ENCODE measurements at regions not wholly inside any gene's neighbourhood (a gene's known extent, or its start where the extent isn't known, plus 50 kb on each side); places are given as distances from the start of the nearest gene placed in this dataset.

DNA sequence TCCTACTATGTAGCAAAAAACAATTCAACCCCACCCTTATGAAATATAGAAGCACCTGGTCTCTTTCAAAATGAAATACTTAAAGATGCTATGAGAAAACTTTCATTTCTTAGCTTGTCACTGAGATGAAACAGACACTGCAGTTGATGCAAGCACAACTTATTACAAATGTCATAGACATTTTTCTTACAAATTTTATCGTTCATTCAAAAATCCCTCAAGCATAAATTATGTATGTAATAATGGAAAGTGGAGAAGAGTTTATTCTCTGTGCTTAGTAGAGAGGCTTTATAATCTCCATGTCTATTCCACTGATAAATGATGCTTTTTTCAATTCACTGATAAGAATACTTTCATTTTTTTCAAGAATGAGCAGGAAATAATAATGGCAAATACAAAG, 1943.9 kb upstream of the IGFBP7 start:
- Mint-ChIP-seq H3K36me3 (ENCODE audit: insufficient read depth in 1 of 3, low read depth in 3 of 3) (no peaks in the 10 kb centered on the region), H3K27ac (no peak overlapping the region), H3K9me3 (no peaks in the 10 kb centered on the region), H3K4me1 (no peaks in the 10 kb centered on the region), H3K4me3 (no peak overlapping the region), H3K27me3 (ENCODE audit: low read depth) (no peaks in the 10 kb centered on the region)
- no peak overlapping the region for H3K23ac ChIP-seq (ENCODE audit: insufficient read length, low read depth, low read length)
- no peaks in the 10 kb centered on the region for H3K23me2 ChIP-seq (ENCODE audit: insufficient read length, low read depth, low read length, poor library complexity, severe bottlenecking)
- H3K18ac ChIP-seq (ENCODE audit: insufficient read length, low read depth, low read length), result no peak overlapping the region
- DNase-seq, result no peak
- H2BK120ac ChIP-seq (ENCODE audit: low read depth, low read length, poor library complexity, severe bottlenecking), result no peak overlapping the region
- no peaks in the 10 kb centered on the region for H4K20me1 ChIP-seq (ENCODE audit: control insufficient read depth, insufficient read depth, insufficient read length)
- no peak overlapping the region for H4K91ac ChIP-seq (ENCODE audit: insufficient read length, low read depth, low read length)
- no peaks in the 10 kb centered on the region for H3K9me3 ChIP-seq (ENCODE audit: control insufficient read depth, low read depth, low read length)
- H3K4me1 ChIP-seq (ENCODE audit: insufficient read depth, low read length), result no peaks in the 10 kb centered on the region
- no peak overlapping the region for H3K4me2 ChIP-seq (ENCODE audit: insufficient read depth, insufficient read length, low read length)
- TF ChIP-seq, protein P1, sequence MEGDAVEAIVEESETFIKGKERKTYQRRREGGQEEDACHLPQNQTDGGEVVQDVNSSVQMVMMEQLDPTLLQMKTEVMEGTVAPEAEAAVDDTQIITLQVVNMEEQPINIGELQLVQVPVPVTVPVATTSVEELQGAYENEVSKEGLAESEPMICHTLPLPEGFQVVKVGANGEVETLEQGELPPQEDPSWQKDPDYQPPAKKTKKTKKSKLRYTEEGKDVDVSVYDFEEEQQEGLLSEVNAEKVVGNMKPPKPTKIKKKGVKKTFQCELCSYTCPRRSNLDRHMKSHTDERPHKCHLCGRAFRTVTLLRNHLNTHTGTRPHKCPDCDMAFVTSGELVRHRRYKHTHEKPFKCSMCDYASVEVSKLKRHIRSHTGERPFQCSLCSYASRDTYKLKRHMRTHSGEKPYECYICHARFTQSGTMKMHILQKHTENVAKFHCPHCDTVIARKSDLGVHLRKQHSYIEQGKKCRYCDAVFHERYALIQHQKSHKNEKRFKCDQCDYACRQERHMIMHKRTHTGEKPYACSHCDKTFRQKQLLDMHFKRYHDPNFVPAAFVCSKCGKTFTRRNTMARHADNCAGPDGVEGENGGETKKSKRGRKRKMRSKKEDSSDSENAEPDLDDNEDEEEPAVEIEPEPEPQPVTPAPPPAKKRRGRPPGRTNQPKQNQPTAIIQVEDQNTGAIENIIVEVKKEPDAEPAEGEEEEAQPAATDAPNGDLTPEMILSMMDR (conservative IDR thresholded peaks at IDR 0.05), result no peak
- no peak overlapping the region for H2BK5ac ChIP-seq (ENCODE audit: insufficient read length, low read length)
- H3K4ac ChIP-seq (ENCODE audit: low read depth, low read length), result no peak overlapping the region
- no peak overlapping the region for H3K9ac ChIP-seq (ENCODE audit: extremely low read depth, insufficient read length, low read length)
- H4K8ac ChIP-seq (replicated peaks; ENCODE audit: insufficient read length, low read depth, low read length), result no peak overlapping the region
- no peak overlapping the region for H2BK20ac ChIP-seq (ENCODE audit: low read depth, low read length, poor library complexity, severe bottlenecking)
- no peaks in the 10 kb centered on the region for H3K79me2 ChIP-seq (ENCODE audit: insufficient read depth, low read length)
- H2AFZ ChIP-seq (ENCODE audit: low read length), result no peak overlapping the region
- no peak overlapping the region for H3K56ac ChIP-seq (ENCODE audit: insufficient read length, low read depth, low read length)
- H3K27me3 ChIP-seq (ENCODE audit: insufficient read depth, low read length), result no peaks in the 10 kb centered on the region
- H3K79me1 ChIP-seq (ENCODE audit: insufficient read depth, low read depth, low read length, poor library complexity, severe bottlenecking), result no peaks in the 10 kb centered on the region
- no peak overlapping the region for H3K14ac ChIP-seq (ENCODE audit: insufficient read depth, low read length)
- no peak overlapping the region for H2AK5ac ChIP-seq (ENCODE audit: insufficient read length, low read length)
- H3K27ac ChIP-seq (ENCODE audit: insufficient read length, low read depth, low read length), result no peak overlapping the region
- H2BK15ac ChIP-seq (ENCODE audit: low read depth, low read length), result no peak overlapping the region
- no peak overlapping the region for H3T11ph ChIP-seq (ENCODE audit: low read length)
- no peak overlapping the region for H2BK12ac ChIP-seq (ENCODE audit: insufficient read length, low read depth, low read length)
- no CpG with 5 or more reads among the region's 1 CpG for WGBS (ENCODE audit: extremely low coverage, insufficient read length, low lambda C conversion rate)
- no peak overlapping the region for H4K5ac ChIP-seq (ENCODE audit: insufficient read length, low read depth, low read length)

Measured in H9 (cell line).